Glomerular visceral epithelial cell (primary cell): ENCODE measurements at regions not wholly inside any gene's neighbourhood (a gene's known extent, or its start where the extent isn't known, plus 50 kb on each side); places are given as distances from the start of the nearest gene placed in this dataset.
"Not testable (repeated sequence)": the region's sequence is repeated elsewhere in the genome, so short reads cannot be mapped to it uniquely, and the experiment has no call there.

ENCODE experiments used
- DNase-seq: peaks from one replicate; pipeline ENCODE4 v3.0.0-alpha.2; 2016; ENCODE audit errors: extremely low spot score

- no peak for DNase-seq
Observed at GRCh38 chr17:73850426-73850825, 206.2 kb upstream of the SDK2 start.

- DNase-seq: no peak
Observed at GRCh38 chr17:73851091-73851490, 206.8 kb upstream of the SDK2 start.

- DNase-seq: no peak
Observed at GRCh38 chr17:73851921-73852320, 207.7 kb upstream of the SDK2 start.

- no peak for DNase-seq
Observed at GRCh38 chr17:73855720-73856333, 211.6 kb upstream of the SDK2 start.

GRCh38 chr17:73856556-73856955, 212.3 kb upstream of the SDK2 start:
- DNase-seq: no peak

DNA sequence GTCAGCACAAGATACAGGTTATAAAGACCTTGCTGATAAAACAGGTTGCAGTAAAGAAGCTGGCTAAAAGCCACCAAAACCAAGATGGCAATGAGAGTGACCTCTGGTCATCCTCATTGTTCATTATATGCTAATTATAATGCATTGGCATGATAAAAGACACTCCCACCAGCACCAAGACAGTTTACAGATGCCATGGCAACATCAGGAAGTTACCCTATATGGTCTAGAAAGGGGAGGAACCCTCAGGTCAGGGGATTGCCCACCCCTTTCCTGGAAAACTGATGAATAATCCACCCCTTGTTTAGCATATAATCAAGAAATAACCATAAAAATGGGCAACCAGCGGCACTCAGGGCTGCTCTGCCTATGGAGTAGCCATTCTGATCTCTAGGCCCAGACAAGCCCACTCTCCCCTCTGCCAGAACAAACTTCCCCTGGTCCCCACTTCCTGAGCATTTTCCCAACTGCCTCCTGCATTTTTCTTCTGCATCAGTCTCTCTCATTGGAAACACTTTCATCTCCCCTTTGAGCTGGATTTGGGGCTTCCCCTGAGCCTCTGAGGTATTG, 215.3 kb upstream of the SDK2 start:
- not testable (repeated sequence) for DNase-seq

GRCh38 chr17:73861543-73861942, 217.3 kb upstream of the SDK2 start:
- no peak for DNase-seq

- no peak for DNase-seq
Observed at GRCh38 chr17:73863761-73864535, 219.7 kb upstream of the SDK2 start.

- DNase-seq: no peak
Observed at GRCh38 chr17:73865831-73866230, 221.6 kb upstream of the SDK2 start.

- no peak for DNase-seq
Observed at GRCh38 chr17:73867056-73867455, 222.8 kb upstream of the SDK2 start.

- DNase-seq: no peak
Observed at GRCh38 chr17:73870068-73870467, 225.8 kb upstream of the SDK2 start.

- no peak for DNase-seq
Observed at GRCh38 chr17:73870473-73870872, 226.2 kb upstream of the SDK2 start.

DNA sequence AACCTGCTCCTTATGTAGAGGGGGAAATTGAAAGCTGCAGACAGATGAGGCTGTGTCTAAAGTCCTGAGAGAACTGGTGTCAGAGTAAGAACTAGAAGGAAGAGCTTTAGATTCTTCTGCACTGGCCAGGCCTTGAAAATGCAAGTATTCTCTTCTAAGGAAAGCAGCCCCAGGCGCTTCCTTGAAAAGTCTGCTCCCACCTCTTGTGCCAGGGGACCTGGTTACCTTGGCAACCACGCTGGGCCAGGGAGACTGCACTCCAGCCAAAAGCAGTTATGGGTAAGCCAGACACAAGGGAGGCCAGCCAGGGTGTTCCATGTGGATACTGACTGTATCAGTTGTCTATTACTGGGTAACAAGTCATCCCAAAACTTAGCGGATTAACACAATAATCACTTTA, 228.6 kb upstream of the SDK2 start:
- no peak for DNase-seq

- DNase-seq: no peak
Observed at GRCh38 chr17:73874008-73874720, 229.9 kb upstream of the SDK2 start.

DNA sequence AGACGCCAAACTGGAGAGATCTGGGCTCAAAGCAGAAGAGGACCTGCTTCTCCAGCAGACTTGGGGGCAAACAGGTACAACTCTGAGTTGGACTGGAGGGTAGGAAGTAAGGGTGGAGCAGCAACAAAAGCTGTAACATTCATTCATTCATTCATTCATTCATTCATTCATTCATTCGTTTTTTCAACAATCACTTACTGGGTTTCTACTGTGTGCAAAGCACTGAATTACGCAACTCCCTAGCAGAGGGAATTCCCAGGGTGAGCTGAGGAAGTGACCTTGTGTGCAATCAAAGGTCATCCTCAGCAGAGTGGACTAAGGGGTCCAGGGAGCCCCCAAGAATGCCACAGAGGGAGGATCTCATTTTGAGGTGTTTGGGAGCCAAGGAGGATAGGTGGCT, 231.1 kb upstream of the SDK2 start:
- DNase-seq: no peak

DNA sequence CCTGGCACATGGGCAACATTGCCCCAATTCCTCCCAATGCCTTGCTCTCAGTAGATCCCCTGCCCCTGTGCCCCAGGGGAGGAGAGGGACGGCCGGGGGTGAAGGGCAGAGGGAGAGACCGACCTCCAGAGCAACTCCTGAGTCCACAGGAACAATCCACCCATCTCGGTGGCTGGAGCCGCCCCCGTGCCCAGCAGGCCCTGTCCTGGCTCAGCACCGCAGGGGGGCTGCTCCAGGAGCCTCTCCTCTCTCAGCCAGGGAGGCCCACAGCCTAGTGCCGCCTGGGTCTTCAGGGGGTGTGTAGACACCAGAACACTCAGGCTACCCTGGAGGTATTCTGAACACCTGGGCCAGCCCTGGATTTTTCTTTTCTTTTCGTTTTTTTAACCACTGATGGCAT, 233.7 kb upstream of the SDK2 start:
- no peak for DNase-seq

DNA sequence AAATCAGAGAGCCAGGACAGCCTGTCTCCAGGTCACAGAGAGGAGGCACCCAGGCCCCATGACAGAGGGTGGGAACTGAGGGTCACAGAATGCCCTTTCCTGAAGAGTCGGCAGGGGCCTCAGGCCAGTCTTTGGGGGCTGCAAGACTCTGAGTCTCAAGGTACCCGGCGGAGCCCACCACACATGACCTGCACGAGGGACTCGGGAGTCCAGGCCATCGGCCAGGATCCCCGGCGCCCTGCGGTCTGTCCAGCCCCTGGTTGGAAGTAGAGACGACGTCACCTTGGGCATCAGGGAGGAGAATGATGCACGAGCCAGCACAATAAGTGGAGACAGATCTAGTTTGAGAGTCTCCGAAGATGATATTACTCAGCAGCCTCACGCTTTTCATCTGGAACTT, 234.7 kb upstream of the SDK2 start:
- no peak for DNase-seq

- DNase-seq: no peak
Observed at GRCh38 chr17:73879987-73880386, 235.7 kb upstream of the SDK2 start.

- DNase-seq: no peak
Observed at GRCh38 chr17:73882590-73882989, 238.3 kb upstream of the SDK2 start.

- no peak for DNase-seq
Observed at GRCh38 chr17:73883175-73883574, 238.9 kb upstream of the SDK2 start.

DNA sequence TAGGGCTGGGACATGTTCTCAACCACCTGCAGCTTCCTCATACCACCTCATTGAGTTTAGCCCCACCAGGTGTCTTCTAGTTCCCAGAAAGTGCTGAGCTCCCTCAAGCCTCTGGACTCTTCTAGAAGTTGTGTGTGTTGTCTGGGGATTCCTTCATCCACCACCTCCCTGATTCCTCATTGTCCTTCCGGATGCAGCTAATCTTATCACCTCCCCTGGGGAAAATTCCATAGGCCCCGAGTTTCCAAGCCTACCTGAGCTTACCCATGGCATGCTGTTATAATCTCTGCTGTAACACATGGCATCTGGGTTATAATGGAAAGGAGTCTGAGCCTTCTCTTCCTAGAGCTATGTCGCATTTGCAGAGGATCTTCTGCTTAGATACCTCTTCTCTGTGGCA, 243.5 kb upstream of the SDK2 start:
- DNase-seq: no peak

DNA sequence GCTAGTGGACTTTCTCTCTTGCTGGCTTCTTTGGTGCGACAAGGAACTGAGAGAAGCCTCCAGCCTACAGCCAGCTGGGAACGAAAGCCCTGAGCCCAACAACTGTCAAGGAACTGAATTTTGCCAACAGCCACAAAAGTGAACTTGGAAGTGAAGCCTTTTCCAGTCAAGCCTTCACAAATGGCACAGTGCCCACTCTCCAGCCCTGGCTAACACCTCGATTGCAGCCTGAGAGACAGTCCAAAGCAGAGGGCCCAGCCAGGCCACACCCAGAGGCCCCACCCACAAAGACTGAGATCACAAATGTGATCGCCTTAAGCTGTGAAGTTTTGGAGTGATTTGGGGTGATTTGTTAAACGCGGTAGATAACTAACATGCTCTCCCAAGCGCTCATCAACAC, 244.6 kb upstream of the SDK2 start:
- DNase-seq: no peak

GRCh38 chr17:73889439-73889838, 245.2 kb upstream of the SDK2 start:
- no peak for DNase-seq
